RPMI8226 (cell line): ENCODE measurements at regions not wholly inside any gene's neighbourhood (a gene's known extent, or its start where the extent isn't known, plus 50 kb on each side); places are given as distances from the start of the nearest gene placed in this dataset.
"Not testable (repeated sequence)": the region's sequence is repeated elsewhere in the genome, so short reads cannot be mapped to it uniquely, and the experiment has no call there.

ENCODE experiments used
- DNase-seq: peaks from one replicate; pipeline ENCODE4 v3.0.0-alpha.2; 2015

DNA sequence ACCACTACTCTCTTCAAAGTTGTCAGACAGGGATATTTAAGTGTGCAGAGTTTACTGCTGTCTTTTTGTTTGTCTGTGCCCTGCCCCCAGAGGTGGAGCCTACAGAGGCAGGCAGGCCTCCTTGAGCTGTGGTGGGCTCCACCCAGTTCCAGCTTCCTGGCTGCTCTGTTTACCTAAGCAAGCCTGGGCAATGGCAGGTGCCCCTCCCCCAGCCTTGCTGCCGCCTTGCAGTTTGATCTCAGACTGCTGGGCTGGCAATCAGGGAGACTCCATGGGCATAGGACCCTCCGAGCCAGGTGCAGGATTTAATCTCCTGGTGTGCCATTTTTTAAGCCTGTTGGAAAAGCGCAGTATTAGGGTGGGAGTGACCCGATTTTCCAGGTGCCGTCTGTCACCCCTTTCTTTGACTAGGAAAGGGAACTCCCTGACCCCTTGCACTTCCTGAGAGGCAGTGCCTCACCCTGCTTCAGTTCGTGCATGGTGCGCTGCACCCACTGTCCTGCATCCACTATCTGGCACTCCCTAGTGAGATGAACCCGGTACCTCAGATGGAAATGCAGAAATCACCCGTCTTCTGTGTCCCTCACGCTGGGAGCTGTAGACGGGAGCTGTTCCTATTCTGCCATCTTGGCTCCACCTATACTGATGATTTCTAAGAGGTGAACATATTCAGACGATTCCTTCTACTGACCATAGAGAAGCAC lies 167.6 kb downstream of the CXXC4 start:
- peak; percentile 7 for DNase-seq

DNA sequence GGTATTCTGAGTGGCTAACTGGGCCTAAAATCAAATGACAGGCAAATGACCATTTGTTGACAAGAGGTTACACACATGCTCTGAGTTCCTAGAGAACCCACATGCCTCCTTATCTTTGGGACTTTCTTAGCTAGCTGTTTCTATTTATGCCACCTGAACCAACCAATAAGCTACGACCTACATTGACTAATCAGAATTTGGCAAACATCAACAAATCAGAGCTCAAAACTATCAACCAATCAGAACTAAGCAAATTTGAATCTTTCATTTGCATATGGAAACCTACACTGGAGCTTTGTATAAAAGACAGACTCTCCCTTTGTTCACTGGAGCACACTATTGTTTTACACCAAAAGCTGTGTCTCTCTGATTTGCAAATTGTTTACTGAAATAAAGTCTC lies 192.0 kb downstream of the CXXC4 start:
- no peak for DNase-seq

DNA sequence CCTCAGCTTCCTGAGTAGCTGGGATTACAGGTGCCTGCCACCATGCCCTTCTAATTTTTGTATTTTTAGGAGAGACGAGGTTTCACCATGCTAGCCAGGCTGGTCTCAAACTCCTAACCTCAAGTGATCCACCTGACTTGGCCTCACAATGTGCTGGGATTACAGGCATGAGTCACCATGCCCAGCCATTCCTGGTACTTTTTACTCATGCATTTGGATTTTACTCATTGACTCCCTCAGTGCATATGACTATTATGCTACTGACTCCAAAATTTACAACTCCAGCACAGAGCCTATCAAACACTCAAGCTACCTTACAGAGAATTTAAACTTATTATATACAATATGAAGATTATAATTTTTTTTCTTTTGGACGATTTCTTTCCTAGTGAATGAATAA lies 199.9 kb downstream of the CXXC4 start:
- no peak for DNase-seq

DNA sequence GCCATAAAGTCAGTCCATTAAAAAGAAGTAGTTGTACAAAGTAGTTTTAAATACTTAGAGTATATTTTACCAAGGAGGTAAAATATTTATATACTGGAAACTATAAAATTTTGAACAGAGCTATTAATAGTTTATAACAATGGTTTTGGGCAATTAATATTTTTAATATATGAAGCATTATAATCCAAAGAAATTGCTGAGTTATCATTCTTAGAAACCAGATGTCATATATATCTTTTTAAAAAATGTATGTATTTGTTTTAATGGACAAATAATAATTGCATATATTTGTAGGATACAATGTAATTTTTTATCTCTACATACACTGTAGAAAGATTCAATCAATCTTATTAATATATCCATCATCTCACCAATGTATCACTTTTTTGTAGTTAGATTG lies 207.8 kb downstream of the CXXC4 start:
- DNase-seq: no peak

DNA sequence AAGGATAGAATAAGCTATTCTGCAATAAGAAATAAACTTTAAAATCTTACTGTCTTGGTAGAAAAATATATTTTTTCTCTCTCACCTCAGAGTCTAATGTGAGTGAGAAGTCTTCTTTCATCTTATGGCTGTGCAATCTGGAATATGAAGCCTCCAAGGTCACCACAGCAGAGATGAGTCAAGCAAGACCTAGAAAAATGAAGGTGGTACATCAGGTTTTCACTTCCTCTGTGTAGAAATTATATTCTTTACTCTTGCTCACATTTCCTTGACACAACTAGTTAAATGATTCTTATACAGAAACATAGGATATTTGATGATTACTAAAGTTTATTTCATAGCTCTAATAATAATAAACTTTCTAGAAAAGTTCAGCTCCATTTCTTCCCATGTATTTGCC lies 211.4 kb downstream of the CXXC4 start:
- no peak for DNase-seq

DNA sequence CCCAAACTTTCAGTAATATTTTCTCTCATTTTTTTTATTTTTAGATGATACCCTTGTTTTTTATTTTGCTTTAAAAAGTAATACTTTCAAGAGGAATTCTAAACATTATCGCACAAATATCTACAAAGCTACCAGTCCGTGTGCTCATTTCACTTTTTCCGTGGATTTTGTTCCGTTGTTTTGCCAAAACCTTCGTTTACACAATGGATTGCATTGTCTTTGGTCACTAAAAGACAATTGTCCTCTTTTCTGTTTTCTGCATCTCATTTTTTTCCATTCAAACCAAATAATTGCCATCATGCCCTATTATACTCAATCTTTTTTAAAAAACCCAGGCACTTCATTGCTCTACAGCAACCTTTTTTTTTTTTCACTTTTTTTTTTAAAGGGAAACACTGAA lies 214.9 kb downstream of the CXXC4 start:
- no peak for DNase-seq

DNA sequence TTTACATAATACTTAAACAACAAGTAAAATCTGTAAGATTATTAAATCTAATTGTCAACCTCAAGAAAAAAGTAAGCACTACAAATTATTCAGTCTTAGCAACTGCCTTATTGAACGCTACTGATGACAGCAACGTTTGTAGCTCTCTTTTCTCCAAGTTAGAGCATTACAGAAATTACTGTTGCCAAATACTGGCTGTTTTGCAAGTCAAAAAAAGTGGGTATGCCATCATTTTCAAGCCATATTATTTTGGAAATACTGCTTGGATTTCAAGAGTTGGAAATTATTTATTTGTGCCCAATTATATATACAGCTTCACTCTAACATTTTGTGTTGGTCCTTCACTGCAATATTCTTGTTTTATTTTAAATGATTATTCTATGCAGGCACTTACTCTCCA lies 221.7 kb downstream of the CXXC4 start:
- DNase-seq: no peak

DNA sequence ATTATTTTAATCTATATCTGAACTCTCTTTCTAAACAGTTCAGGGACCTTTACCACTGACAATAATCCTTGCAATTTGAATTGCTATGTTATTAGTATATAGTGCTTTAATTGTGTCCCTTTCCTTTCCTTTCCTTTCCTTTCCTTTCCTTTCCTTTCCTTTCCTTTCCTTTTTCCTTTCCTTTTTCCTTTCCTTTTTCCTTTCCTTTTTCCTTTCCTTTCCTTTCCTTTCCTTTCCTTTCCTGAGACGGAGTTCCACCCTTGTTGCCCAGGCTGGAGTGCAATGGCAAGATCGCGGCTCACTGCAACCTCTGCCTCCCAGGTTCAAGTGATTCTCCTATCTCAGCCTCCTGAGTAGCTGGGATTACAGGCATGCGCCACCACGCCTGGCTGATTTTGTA lies 225.1 kb downstream of the CXXC4 start:
- not testable (repeated sequence) for DNase-seq

DNA sequence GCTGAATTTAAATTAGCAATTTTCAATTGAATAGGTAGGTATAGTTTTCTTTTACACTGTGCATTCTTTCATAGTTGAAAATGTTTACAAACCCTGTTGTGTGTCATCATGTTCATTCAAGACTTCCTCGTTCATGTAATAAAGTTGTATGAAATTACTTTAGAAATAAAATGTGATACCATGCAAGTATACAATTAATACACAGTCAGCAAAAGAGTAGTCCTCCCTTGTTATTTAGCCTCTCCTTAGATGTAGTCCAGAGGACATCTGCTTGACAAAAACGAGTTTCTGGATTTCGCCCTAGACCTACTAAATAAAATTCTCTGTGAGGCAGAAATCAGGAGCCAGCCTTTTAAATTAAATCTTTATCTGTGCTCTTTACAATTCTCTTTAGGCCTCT lies 231.6 kb downstream of the CXXC4 start:
- no peak for DNase-seq

DNA sequence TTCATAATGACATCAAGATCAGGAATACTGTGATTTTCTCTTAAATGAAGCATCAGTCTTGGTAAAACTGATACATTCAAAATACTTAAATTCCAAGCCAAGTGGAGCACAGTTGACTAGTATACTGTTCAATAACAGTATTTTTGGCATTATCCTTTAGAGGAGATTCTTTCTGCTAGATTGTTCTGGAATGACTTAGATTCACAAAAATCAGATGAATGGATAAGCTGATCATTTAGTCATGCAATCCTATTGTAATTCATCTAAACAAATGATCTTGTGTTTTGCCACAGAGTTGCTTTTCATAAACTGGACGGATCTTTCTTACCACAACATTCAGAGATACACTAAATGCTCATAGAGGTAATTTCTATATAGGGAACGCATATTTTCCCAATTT lies 232.0 kb downstream of the CXXC4 start:
- DNase-seq: no peak

DNA sequence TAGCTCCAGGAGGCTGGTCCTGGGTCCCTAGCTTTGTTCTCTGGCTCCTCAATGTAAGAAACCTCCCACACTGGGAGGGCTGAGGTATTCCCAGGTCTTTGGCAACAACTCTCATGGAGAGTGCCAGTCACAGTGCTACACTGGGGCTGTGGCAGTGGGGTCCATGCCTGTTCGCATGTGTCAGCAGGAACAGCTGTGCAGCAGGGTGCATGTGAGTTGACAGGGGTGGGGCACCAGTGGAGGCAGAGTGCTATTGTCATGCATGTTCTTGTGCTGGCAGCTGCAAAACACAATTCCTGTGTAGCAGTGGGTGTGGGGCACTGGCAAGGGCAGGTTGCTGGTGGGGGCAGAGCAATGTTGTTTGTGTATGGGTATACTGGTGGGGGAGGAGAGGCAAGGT lies 246.0 kb downstream of the CXXC4 start:
- no peak for DNase-seq

DNA sequence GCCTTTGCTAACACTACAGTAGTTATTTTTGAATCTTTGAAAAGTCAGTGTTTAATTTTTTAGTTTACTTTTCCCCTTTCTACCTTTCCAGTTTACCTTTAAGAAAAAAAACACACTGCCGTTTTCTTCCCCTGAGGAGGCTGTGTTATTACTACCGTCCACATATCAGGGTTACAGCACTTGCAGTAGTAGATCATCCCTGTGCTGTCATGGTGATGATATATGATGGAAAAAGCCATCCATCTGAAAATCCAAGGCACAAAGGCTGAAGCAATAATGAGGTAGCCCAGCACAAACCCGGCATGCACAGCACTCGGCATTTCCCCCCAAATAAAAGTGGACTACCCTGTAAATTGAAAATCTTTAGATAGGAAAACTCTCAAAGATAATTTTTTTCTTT lies 258.7 kb downstream of the CXXC4 start:
- DNase-seq: no peak

DNA sequence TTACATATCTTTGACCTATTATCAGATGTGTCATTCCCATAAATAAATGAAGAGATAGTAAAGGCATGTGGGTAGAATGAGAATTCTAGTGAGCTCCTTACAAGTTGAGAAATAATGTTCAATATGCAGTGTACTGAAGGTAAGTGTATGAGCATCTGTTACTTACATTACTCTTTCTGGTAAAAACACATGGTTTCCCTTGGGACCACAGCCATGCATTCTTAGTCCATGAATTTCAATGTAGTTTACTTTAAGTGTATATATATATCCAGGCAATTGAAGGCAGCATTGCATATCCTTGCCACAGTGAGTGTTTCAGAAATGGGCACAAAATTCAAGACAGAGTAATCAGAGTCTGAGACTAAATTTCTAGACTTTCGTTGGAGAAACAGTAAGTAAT lies 277.2 kb downstream of the CXXC4 start:
- DNase-seq: no peak

DNA sequence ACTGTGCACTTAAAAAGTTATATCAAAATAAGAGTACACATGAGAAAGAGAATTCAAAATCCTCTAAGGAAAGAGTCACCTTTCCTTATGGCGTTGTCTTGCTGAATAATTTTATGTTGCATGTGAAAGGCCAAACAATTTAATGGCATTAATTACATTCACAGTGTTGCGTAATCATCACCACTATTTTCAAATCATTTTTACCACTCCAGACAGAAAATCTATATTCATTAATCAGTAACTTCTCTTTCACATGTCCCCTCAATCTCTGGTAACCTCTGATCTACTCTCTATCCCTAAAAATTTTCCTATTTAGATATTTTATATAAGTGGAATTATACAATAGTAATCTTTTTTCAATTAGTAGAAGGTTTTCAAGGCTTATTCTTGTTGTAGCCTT lies 283.0 kb downstream of the CXXC4 start:
- DNase-seq: no peak

DNA sequence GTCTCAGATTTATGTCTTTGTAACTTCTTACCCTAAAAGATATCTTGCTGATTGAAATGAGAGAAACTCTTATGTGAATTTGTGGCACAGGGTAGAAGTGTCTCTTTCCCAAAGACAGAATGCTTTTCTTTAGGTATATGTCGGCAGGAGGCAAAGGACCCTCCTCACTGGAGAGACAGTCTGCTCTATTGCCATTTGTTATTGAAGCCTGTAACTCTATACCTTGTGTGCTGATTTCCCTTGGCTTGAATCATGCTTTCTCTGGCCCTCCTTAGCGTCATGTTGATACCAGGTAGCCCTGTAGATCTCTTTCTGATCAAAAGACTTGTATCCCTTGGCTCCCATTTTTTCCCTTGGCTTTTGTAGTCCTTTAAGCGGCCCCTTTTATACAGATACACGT lies 284.3 kb downstream of the CXXC4 start:
- no peak for DNase-seq

DNA sequence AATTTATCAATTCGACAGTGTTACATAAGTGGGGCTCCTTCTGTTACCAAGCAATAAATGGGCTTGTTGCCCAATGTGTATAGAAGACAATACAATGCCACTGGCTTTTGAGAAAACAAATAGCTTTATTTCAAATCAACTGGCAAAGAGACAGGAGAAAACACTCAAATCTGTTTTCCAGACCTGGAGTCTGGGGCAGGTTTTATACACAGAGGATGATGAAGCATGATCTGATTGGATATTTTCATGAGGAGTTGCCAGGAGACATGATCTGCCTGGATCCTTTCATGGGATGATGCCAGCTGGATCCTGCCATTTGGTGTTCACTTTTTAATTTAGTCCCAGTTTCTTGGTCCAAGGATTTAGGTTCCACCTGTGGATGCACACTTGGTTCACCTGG lies 287.9 kb downstream of the CXXC4 start:
- DNase-seq: no peak

DNA sequence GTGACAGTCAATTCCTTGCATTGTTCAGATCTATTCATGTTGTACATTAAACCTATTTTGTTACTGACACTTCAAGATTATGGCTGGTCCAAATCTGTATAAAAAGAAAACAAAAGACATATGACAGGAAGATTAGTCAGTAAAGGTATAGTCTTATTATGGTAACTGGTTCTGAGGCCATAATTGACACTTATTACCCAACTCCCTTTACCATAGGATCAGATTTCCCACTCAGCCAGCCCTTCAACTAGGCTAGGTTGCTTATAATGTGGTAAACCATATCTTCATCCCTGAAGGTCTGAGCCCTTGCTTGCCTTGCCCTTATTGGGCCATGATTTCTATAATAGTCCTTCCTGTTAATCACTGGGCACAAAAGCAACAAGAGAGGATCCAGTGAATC lies 289.6 kb downstream of the CXXC4 start:
- no peak for DNase-seq

DNA sequence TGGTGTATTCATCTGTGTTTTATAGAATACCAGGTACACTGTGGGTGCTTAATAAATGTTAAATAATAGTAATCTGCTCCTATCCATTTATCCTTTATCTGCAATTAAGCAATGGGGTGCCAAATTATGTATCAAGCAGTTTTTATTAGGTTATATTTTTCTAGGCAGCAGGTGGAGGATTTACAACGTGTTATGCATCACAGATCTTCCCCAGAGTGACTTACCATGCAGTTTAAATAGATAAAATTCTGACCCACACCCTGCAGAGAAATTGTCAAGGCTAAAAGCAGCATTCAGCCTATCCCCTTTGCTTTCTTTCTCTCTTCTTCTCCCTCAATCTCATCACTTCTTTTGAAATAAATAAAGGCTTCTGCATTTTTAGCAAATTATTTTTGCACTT lies 306.4 kb downstream of the CXXC4 start:
- DNase-seq: no peak

DNA sequence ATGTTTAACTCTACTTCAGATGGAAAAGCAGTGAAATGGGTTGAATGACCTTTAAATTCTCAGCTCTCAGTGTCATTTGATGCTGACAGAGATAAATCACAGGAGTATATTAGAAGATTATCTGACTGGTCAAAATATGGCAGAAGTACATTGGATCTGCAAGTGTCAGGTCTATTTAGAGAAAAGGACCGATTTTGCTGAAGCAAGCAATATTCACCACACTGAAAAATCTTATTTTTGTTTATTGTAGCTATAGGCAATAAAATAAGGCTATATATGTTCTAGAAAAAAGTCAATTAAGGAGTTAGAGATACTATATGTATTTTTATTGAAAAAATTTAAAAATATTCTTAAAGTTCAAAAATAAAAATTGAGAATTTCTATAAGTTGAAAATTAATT lies 325.3 kb downstream of the CXXC4 start:
- no peak for DNase-seq

DNA sequence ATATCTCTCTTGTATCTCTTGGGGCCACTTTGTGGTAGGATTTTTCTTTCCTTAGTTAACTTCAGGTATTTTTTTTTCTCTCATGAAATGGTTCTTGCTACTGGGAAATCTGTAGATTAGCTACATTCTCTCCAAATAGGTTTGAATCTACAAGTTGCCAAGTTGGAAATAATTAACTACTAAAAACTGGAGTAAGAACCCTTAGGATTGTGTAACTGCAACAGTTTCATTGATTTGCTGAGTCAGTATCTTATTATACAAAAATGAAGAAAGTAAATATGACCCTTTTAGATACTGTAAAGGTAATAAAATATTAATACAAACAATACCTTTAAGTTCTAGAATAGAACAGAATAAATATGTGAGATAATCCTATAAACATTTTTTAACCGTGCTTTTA lies 327.9 kb downstream of the CXXC4 start:
- DNase-seq: no peak

DNA sequence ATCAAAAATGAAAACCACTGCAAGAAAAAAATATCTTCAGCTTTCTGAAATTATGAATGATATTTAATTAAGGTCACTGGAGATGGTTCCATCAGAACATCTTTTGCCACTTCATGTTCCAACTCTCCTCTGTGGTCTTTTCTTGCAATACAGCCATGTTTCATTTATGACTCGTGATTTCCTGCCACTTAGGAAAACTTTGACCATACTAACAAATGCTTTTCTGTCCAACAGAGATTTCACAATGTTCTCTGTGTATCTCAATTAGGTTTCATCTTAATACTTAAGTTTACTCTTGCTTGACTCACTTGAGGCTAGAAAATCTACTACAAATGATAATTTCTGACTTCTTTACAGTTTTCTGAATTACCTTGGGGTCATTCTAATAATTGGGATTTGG lies 330.9 kb downstream of the CXXC4 start:
- DNase-seq: no peak

DNA sequence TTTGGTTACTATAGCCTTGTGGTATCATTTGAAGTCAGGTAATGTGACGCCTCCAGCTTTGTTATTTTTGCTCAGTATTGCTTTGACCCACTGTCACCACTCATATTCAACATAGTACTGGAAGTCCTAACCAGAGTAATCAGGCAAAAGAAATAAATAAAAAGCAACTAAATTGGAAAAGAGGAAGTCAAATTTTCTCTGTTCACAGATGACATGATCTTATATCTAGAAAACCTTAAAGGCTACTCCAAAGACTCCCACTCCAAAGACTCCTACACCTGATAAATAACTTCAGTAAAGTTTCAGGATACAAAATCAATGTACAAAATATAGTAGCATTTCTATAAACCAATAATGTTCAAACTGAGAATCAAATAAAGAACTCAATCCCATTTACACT lies 348.6 kb downstream of the CXXC4 start:
- no peak for DNase-seq

DNA sequence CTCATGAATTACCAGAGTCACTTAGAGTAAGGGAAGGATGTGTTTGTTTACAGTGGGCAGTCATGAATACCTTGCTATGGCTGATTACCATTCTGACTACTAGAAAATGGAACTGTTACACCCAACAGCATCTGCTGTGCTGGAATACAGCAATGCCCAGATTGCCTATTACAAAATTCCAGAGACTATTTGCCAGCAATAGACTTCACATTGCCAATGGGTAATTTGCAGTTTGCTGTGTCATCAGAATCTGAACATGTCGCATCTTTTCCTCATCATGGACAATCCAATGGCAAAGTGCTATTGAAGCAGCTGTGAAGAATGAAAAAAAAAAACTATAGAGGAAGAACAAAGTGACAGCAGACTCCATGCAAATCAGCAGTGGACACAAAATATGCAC lies 356.6 kb downstream of the CXXC4 start:
- no peak for DNase-seq

DNA sequence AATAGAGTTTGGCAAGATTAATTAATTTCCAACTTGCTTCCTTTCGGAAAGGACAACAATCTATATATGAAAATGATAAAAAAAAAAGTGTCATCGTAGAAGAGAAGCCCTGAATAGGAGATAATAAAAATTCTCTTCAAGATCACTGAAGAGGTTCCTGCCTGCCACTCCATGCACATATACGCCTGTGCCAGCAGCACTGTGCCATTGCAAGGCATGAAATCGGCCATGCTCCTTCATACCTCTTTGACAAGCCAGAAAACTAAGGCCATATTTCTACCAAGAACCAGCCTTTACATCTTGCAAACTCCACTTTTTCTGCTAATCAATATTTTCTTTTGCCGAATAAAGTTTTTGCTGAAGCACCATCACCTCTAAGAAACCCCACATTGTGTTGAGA lies 365.5 kb downstream of the CXXC4 start:
- no peak for DNase-seq

DNA sequence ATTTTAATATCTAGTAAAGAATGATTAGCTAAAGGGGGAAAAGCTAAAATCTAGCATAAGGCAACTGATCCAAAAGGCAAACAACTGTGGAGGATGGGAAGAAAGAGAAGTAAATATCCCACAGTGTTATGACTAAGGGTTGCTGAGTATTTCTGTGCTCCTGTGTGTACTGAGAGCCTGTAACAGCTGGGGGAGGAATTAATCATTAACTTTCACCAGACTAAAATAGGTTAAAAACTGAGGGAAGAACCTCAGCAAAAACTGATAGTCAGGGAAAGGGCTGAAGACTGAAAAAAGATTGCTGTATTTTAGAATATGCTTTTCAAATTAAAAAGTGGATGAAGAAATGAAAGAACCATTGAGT lies 365.9 kb downstream of the CXXC4 start:
- DNase-seq: no peak
